Ecto neural progenitor cell (in vitro differentiated cells): ENCODE measurements at regions not wholly inside any gene's neighbourhood (a gene's known extent, or its start where the extent isn't known, plus 50 kb on each side); places are given as distances from the start of the nearest gene placed in this dataset.
"Not testable (repeated sequence)": the region's sequence is repeated elsewhere in the genome, so short reads cannot be mapped to it uniquely, and the experiment has no call there.

ENCODE experiments used
- DNase-seq: peaks from one replicate; pipeline ENCODE4 v3.0.0-alpha.2; 2018; ENCODE audit warnings: low spot score

GRCh38 chr13:79187917-79188690 is 218.0 kb downstream of the RBM26 start:
- no peak for DNase-seq

DNA sequence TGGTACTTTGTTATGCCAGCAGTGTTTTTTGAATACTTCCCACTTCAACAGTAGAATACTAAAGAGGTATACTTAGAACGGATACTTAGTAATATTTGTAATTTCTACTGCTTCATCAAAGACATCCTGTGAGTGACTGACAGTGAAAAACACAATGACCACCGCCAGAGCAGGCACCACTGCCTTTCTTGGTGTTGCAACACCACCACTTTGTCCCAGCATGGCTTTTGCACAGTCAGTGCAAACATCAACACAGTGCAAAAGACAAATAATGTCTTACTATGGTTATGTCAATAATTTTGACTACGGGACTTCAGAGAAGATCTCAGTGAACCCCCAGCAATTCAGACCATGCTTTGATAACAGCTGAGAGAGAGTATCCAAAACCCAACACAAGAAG is 220.5 kb downstream of the RBM26 start:
- DNase-seq: no peak

- no peak for DNase-seq
Observed at GRCh38 chr13:79183231-79183630, 222.8 kb downstream of the RBM26 start.

DNA sequence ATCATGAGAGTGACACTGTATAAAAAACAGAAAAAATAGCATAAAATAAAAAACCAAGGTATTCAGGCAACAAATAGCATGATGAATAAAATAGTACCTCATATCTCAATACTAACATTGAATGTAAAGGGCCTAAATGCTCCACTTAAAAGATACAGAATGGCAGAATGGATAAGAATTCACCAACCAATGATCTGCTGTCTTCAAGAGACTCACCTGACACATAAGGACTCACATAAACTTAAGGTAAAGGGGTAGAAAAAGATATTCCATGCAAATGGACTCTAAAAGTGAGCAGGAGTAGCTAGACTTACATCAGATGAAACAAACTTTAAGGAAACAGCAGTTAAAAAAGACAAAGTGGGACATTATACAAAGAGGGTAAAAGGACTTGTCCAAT is 232.4 kb downstream of the RBM26 start:
- DNase-seq: not testable (repeated sequence)

- DNase-seq: not testable (repeated sequence)
Observed at GRCh38 chr13:79172924-79173323, 233.1 kb downstream of the RBM26 start.

DNA sequence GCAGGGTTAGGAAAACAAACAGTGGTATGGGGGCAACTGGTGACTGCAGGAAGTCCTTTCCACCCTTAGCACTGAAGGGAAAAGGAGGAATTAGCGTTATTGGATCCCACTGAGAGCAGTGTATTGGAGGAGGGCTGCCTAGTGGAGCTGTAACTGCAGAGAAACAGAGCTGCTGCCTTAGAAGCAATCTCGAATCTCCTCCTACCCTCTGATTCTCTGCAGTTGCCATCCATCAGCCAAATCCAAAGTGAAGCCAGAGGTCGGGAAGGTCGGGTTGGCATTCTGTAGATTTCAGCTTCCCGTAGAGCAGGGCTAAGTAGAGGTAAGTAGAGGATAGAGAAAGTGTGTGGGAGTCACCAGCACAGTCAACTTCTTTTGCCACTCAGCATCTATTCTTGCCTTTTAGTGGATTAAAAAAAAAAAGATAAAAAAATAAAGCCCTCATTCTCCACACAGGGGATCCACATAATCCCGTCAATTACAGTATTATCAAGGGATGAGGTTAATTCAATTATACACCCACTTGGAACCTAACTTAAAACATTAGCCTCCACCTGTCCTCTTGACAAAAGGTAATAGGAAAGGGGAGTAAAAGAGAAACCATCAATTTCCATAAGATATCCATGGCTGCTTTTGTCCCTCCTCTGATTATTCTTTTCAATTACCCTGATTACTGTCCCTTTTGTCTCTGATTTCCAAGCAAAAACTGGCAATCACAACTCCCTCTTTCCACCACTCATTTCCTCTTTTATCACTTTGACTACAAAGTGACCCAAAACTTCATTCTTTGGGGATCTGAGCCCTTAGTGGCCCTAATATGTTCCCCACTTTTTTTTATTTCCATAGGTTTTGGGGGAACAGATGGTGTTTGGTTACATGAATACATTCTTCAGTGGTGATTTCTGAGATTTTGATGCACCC is 234.7 kb downstream of the RBM26 start:
- DNase-seq: peak; percentile 77

GRCh38 chr13:79160818-79161217 is 245.2 kb downstream of the RBM26 start:
- no peak for DNase-seq

GRCh38 chr13:79155883-79156282 is 250.2 kb downstream of the RBM26 start:
- DNase-seq: no peak

GRCh38 chr13:79149210-79149609 is 256.8 kb downstream of the RBM26 start:
- DNase-seq: no peak

GRCh38 chr13:79141082-79141481 is 265.0 kb downstream of the RBM26 start:
- DNase-seq: no peak

DNA sequence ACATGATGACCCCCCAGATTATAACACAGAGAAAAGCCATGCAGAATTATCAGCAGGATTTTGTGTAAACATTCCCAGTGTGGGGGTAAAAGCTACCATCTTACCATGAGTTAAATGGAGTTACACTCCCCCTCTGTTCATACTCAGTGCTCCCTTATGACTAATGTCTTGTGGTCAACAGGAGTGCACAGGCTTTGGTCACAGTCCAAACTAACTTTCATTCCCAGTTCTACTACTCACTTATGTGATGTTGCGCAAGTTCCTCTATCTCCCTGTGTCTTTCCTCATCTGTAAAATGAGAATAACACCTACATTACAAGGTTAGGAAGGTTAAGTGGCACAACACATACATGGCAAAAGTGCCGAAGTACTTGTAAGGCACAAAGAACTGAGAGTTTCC is 277.9 kb downstream of the RBM26 start:
- no peak for DNase-seq

- DNase-seq: no peak
Observed at GRCh38 chr13:79126706-79127105, 279.3 kb downstream of the RBM26 start.

DNA sequence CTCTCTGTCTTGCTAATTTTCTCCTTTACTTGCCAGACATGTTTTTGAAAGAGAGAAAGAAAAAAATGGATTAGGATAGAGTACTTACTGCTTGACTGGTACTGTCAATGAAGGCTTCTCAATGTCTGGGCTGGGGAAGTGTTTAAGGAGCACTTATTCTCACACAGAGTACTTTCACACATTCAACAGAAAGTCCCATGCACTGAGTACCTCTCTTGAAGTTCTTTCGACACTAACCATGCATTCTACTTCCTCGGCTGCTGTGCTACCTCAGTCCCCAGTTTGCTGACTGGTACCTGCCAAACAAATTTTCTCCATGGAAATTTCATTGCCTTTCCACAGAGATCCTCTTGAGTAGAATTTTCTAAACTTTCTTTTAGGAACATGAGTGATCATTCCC is 281.9 kb downstream of the RBM26 start:
- no peak for DNase-seq

DNA sequence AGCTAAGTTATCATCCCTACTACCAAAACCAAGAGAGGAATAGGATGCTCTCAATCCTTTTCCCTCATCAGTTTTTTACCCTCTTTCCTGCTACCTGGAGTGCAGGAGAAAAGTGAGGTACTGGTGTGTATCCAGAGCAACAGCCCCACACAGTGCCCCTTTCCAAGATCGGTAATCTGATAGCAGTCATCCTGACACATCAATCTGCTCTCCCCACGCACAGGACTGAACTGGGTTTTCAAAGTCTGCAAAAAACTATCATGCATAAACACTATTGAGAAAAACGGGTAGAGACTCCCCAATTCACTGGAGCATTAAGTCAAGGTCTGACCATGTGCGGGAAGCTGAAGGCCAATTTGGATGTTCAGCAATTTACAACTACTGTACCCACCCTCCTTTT is 284.8 kb downstream of the RBM26 start:
- DNase-seq: no peak

GRCh38 chr13:79119578-79120107 is 286.4 kb downstream of the RBM26 start:
- no peak for DNase-seq

- no peak for DNase-seq
Observed at GRCh38 chr13:79112016-79112415, 294.0 kb downstream of the RBM26 start.

DNA sequence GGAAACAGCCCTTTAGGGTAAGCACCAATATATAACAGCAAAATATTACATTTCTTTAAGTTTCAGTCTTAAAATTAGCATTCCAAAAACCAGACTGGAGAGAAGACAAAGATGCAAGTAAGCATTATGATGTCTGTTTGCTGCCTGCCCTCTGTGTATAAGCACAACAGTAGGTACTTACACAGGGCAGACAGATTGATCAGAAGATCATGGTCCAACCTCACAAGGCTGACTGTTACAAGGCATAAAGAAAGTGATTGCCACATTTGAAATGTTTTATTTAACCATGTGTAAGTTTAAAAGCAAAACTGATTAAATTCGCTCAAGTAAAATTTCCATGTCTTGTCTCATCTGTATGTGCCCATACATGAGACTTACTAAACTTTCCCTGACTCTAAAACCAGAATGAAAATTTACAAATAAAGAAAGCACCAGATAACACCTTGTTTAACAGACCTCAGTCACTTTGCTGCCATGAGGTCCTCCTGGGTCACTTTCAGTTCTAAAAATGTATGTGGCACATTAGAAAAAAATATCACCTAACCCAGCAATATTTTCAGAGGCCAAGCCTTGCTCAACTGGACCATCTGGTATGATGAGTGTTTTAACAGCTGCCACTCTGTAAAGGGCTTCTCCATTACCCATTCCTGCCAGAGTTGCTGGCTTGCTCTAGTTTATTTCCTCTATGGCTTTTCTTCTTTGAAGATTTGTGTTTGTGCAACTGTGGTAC is 297.0 kb downstream of the RBM26 start:
- no peak for DNase-seq

- DNase-seq: no peak
Observed at GRCh38 chr13:79098596-79098995, 307.5 kb downstream of the RBM26 start.

GRCh38 chr13:79097201-79097600 is 308.9 kb downstream of the RBM26 start:
- no peak for DNase-seq

DNA sequence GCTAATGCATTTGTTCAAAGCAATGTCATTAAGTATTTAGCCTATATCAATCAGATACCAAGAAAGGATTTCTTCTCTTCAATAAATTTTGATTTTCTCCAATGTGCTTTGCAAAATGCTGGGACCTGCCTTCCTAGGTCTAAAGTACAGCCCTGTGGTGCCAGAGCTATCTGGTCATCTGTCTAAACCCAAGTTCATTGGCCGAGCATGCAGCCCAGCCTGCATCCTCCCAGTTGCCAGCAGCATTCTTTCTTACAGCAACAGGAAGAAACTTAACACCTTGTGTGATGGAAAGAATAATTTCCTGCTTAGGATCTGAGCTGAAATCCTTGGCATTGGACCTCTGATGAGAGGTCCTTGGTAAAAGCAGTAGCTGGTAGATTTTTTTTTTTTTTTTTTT is 310.0 kb downstream of the RBM26 start:
- no peak for DNase-seq

- DNase-seq: no peak
Observed at GRCh38 chr13:79090552-79091124, 315.4 kb downstream of the RBM26 start.
